Adrenal gland (tissue), 5 donors: ENCODE measurements at regions not wholly inside any gene's neighbourhood (a gene's known extent, or its start where the extent isn't known, plus 50 kb on each side); places are given as distances from the start of the nearest gene placed in this dataset.

Experiments used
- CTCF ChIP-seq, 6 experiments: fragments of 450-650 bp in 4 of 6; fragments of 200-600 bp in 2 of 6; sonication (generic) in 1 of 6; IDR thresholded peaks; 1 replicate in 5 of 6; 2 replicates in 1 of 6; pipeline versions ENCODE4 v1.5.1 to v1.8.0; 2016 to 2021; ENCODE audit warnings: antibody characterized with exemption in 6 of 6, mild to moderate bottlenecking in 2 of 6, moderate library complexity in 1 of 6
- POLR2A ChIP-seq, 2 donors: fragments of 450-650 bp; IDR thresholded peaks; one replicate each; pipeline ENCODE4 v1.6.1; 2017; ENCODE audit warnings: antibody characterized with exemption in 2 of 2, mild to moderate bottlenecking in 2 of 2, moderate library complexity in 1 of 2
- donor health status: DM: no; HTN: no; CAD: no.

GRCh38 chr5:118711727-118712126 lies 276.6 kb downstream of the DTWD2 start:
- no peak for TF ChIP-seq CTCF (IDR thresholded peaks at IDR 0.05)
- TF ChIP-seq POLR2A (IDR thresholded peaks at IDR 0.05), result no peak
